Osteocyte (in vitro differentiated cells): ENCODE measurements at regions not wholly inside any gene's neighbourhood (a gene's known extent, or its start where the extent isn't known, plus 50 kb on each side); places are given as distances from the start of the nearest gene placed in this dataset.
"Not testable (repeated sequence)": the region's sequence is repeated elsewhere in the genome, so short reads cannot be mapped to it uniquely, and the experiment has no call there.

Experiments used
- DNase-seq: peaks from one replicate; pipeline ENCODE4 v3.0.0; 2021; ENCODE audit warnings: mixed read lengths; ENCODE audit not compliant: unreplicated experiment; ENCODE audit errors: extremely low spot score
- H3K27ac Mint-ChIP-seq: one replicate; pipeline ENCODE4 v1.8.0; 2021; ENCODE audit warnings: mild to moderate bottlenecking, mixed read lengths; ENCODE audit not compliant: unreplicated experiment
- H3K27me3 Mint-ChIP-seq: one replicate; pipeline ENCODE4 v1.8.0; 2021; ENCODE audit warnings: mixed read lengths; ENCODE audit not compliant: unreplicated experiment
- H3K36me3 Mint-ChIP-seq: one replicate; pipeline ENCODE4 v1.8.0; 2021; ENCODE audit warnings: mixed read lengths; ENCODE audit not compliant: unreplicated experiment
- H3K4me1 Mint-ChIP-seq: one replicate; pipeline ENCODE4 v1.8.0; 2021; ENCODE audit warnings: mixed read lengths; ENCODE audit not compliant: unreplicated experiment
- H3K4me3 Mint-ChIP-seq: one replicate; pipeline ENCODE4 v1.8.0; 2021; ENCODE audit warnings: mild to moderate bottlenecking, moderate library complexity, mixed read lengths; ENCODE audit not compliant: unreplicated experiment
- H3K9me3 Mint-ChIP-seq: one replicate; pipeline ENCODE4 v1.8.0; 2021; ENCODE audit warnings: mixed read lengths; ENCODE audit not compliant: unreplicated experiment
- CTCF ChIP-seq: fragments of 200-600 bp; sonication (generic); IDR thresholded peaks from 2 replicates; pipeline ENCODE4 v1.5.0; 2021; ENCODE audit warnings: antibody characterized with exemption, mild to moderate bottlenecking, moderate library complexity

- H3K27ac Mint-ChIP-seq: no peak overlapping the region
- TF ChIP-seq CTCF: no peak
- H3K36me3 Mint-ChIP-seq: no peaks in the 10 kb centered on the region
- H3K4me1 Mint-ChIP-seq: no peaks in the 10 kb centered on the region
- peaks cover 15% of the 10 kb centered on the region for H3K9me3 Mint-ChIP-seq
- DNase-seq: peak; percentile 66
- no peak overlapping the region for H3K4me3 Mint-ChIP-seq
- no peaks in the 10 kb centered on the region for H3K27me3 Mint-ChIP-seq
Observed at GRCh38 chr2:3034396-3034795, 343.2 kb downstream of the EIPR1 start.

- Mint-ChIP-seq H3K27me3 (no peaks in the 10 kb centered on the region), H3K36me3 (no peaks in the 10 kb centered on the region), H3K4me3 (no peak overlapping the region), H3K4me1 (no peaks in the 10 kb centered on the region), H3K27ac (no peak overlapping the region), H3K9me3 (peaks cover 11% of the 10 kb centered on the region)
- DNase-seq: peak; percentile 81
- no peak for TF ChIP-seq CTCF
Observed at GRCh38 chr2:3033315-3033714, 344.3 kb downstream of the EIPR1 start.

GRCh38 chr2:3030791-3031190, 346.8 kb downstream of the EIPR1 start:
- H3K36me3 Mint-ChIP-seq, H3K27ac Mint-ChIP-seq, H3K4me3 Mint-ChIP-seq, H3K4me1 Mint-ChIP-seq, H3K27me3 Mint-ChIP-seq: not testable (repeated sequence)
- peaks cover 10% of the 10 kb centered on the region for H3K9me3 Mint-ChIP-seq
- DNase-seq: peak; percentile 53

- peaks cover 35% of the 10 kb centered on the region for H3K9me3 Mint-ChIP-seq
- no peaks in the 10 kb centered on the region for H3K4me1 Mint-ChIP-seq
- no peak for TF ChIP-seq CTCF
- no peaks in the 10 kb centered on the region for H3K36me3 Mint-ChIP-seq
- no peak overlapping the region for H3K27ac Mint-ChIP-seq
- no peak for DNase-seq
- no peaks in the 10 kb centered on the region for H3K27me3 Mint-ChIP-seq
- no peak overlapping the region for H3K4me3 Mint-ChIP-seq
Observed at GRCh38 chr2:3025984-3026383, 351.6 kb downstream of the EIPR1 start.

GRCh38 chr2:3025261-3025660, 352.4 kb downstream of the EIPR1 start:
- H3K4me1 Mint-ChIP-seq: no peaks in the 10 kb centered on the region
- TF ChIP-seq CTCF: no peak
- H3K4me3 Mint-ChIP-seq: no peak overlapping the region
- H3K9me3 Mint-ChIP-seq: peaks cover 35% of the 10 kb centered on the region
- H3K27me3 Mint-ChIP-seq: no peaks in the 10 kb centered on the region
- H3K36me3 Mint-ChIP-seq: no peaks in the 10 kb centered on the region
- DNase-seq: no peak
- no peak overlapping the region for H3K27ac Mint-ChIP-seq

GRCh38 chr2:3024401-3024935, 353.1 kb downstream of the EIPR1 start:
- no peak for TF ChIP-seq CTCF
- no peak overlapping the region for H3K27ac Mint-ChIP-seq
- DNase-seq: no peak
- no peak overlapping the region for H3K4me3 Mint-ChIP-seq
- H3K27me3 Mint-ChIP-seq: no peaks in the 10 kb centered on the region
- no peaks in the 10 kb centered on the region for H3K4me1 Mint-ChIP-seq
- no peaks in the 10 kb centered on the region for H3K36me3 Mint-ChIP-seq
- H3K9me3 Mint-ChIP-seq: peaks cover 27% of the 10 kb centered on the region
